SK-N-SH (cell line): ENCODE measurements at regions not wholly inside any gene's neighbourhood (a gene's known extent, or its start where the extent isn't known, plus 50 kb on each side); places are given as distances from the start of the nearest gene placed in this dataset.

Experiments
- CTCF ChIP-seq: fragments of 200-600 bp; sonication (generic); IDR thresholded peaks from 2 replicates; pipeline ENCODE4 v1.6.1; 2017; ENCODE audit warnings: antibody characterized with exemption, mild to moderate bottlenecking, moderate library complexity
- GABPA ChIP-seq: IDR thresholded peaks from 2 replicates; pipeline ENCODE4 v1.4.0; 2012; ENCODE audit warnings: low read depth, mild to moderate bottlenecking
- MXI1 ChIP-seq: IDR thresholded peaks from 2 replicates; pipeline ENCODE4 v1.6.1; 2012; ENCODE audit warnings: mild to moderate bottlenecking, low read depth, low read length, improper control_type of control experiment
- PBX3 ChIP-seq: IDR thresholded peaks from 2 replicates; pipeline ENCODE4; 2012
- POLR2AphosphoS5 ChIP-seq: IDR thresholded peaks from 2 replicates; pipeline ENCODE4 v1.6.1; 2012; ENCODE audit warnings: low read depth, low read length
- RCOR1 ChIP-seq: fragments of 150-350 bp; IDR thresholded peaks from 2 replicates; pipeline ENCODE4 v1.6.1; 2017; ENCODE audit warnings: antibody characterized with exemption, low read length
- ZBTB33 ChIP-seq: IDR thresholded peaks from 2 replicates; pipeline ENCODE4 v1.4.0; 2012; ENCODE audit warnings: low read depth, borderline replicate concordance

DNA sequence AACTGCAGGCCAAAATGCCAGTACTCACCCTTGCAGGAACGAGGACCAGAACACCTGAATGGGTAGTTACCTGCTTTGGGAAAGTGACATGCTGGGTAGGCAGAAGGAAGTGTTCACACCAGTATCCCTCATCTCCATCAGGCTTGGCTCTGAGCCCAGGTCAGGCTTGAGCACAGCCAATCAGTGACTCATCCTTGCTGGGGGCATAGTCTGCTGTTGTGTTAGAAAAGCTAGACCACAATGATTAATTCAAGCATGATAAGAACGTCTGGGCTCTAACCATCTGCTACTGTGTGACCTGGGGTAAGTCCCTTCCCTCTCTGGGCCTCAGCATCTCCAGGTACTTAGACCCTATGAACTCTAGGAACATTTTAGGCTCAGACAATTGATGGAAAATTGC is 450.4 kb downstream of the MIAT start:
- no peak for TF ChIP-seq ZBTB33
- no peak for TF ChIP-seq CTCF
- no peak for TF ChIP-seq GABPA
- peak; percentile 61; the same call in 1 of the 2 replicates for TF ChIP-seq POLR2AphosphoS5
- TF ChIP-seq PBX3, result peak; percentile 56
- no peak; the same call in 1 of the 2 replicates for TF ChIP-seq MXI1
- peak; percentile 85 for TF ChIP-seq RCOR1
